NCI-H1417 treated with DMSO at 0.1 percent for 48 hours (cell line): ENCODE measurements at regions not wholly inside any gene's neighbourhood (a gene's known extent, or its start where the extent isn't known, plus 50 kb on each side); places are given as distances from the start of the nearest gene placed in this dataset.

Experiments
- DNase-seq: peaks from one replicate; lab custom pipeline; 2025; lab: John Stamatoyannopoulos, UW

DNA sequence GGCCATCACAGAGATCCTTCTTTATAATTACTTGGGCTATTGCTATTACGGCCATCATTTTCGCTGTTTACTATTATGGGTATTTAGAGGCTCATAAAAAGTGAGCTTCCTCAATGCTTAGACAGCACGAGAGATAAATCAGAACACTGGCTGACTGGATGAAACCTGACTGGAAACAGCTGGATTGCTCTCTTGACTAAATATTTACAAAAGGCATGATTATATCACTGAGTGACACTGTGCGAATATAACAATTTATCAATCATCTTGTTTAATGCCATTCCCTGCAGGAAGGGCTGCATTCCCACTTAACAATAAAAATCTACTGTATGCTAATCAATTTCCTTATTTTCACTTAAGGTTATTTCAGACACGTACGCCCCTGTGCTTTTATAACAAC is 260.1 kb upstream of the ARID1B start:
- peak; percentile 34 for DNase-seq

DNA sequence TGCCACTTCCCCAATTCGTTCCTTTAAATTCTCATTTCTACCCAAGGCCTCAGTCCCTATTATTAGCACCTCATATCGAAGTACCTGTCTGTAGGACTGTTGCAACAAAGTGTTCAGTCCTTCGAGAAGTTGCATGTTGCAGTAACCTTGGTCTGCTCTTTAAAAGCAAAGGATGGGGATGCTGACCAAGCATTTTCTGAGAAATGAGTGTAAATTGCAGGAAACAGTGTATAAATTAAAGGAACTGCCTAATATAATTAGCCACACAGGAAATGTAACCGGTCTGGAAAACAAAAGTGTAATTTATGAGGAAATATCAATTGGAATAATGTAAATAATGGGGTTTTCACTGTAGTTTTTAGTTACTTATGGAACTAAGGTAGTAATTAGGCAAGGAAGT is 261.9 kb upstream of the ARID1B start:
- no peak for DNase-seq

DNA sequence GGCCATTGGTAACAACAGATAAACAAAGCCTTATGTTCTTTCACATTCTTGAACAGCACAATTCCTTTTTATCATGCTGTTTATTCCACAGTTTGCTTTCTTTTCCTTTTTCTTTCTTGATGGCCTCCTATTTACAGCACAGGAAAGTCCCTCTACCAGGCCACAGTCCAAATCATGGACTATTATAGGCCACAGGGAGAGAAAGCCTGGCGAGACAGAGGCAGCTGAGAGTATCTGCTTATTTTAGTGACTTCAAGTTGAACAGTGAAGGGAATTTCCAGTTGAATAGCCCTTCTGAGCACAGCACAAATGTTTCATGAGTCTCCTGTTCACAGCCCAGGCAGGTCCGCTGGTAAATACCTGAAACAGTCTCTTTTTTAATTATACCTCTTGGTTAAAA is 263.7 kb upstream of the ARID1B start:
- no peak for DNase-seq

DNA sequence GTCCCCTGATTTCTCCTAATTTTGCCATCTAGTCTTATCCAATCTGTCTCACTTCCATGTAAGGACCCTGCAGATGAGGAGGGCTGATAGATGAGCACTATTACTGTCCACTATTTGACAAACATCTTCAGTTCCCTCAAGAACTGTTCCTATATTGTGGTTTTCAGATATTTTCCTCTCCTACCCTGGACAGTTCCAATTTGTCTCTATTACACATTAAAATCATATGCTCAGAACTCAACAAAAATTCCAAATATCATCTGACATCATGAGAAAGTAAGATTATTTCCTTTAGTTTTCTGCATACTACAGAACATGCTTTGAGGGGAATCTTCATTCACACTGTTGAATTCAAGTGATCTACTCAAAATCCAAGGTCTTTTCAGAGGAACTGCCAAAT is 265.6 kb upstream of the ARID1B start:
- DNase-seq, result no peak

DNA sequence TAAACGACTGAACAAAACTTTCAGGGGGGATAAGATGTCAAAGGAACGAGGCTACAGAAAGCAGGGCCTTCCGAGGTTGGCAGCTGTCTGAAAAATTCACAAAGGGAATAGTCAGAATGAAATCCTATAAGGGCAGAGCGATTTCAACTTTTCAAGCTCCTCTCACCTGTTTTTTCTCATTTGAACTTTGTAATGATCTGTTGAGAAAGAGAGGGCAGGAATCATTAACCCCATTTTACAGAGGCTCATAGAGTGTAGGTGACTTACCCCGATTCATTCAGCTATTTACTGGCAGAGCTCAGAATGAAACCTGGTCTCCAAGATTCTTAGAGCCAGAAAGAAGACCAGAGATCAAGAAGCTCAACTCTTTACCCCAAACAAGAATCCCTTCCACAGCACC is 266.1 kb upstream of the ARID1B start:
- no peak for DNase-seq

DNA sequence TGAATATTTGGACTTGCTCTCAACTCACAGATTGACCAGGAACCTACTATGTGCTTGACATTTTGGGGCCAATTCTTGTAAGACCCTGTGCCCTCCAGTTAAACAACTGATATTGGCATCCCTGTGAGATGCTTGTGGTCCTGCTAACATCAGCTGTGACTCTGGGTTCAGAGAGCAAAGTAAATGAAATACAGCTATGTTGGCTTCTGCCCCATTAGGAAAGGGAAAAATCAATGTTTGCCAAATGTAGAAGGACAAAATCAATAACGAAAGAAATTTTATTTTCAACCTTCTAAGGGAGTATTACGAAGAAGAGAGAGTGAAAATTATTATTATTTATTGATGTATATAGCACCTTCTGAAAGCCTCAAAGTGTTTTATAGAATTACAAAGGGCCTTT is 266.9 kb upstream of the ARID1B start:
- no peak for DNase-seq

DNA sequence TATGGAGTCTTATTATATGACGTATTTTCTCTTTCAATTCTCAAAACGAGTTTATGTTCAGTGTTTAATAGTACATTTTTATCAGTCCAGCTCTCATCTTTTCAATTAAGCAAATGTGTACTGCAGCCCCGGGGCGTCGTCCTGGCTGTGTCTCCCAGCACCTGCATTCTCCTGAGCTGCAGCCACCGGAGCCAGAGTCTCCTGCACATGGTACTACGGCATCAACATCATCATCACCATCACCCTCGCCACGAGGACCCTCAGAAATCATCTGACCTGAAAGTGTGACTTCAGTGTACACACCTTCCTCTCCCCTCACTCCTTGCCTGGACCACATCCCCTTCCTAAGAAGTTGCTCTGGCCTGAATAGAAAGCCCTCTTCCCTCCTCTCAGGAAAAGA is 267.7 kb upstream of the ARID1B start:
- no peak for DNase-seq

DNA sequence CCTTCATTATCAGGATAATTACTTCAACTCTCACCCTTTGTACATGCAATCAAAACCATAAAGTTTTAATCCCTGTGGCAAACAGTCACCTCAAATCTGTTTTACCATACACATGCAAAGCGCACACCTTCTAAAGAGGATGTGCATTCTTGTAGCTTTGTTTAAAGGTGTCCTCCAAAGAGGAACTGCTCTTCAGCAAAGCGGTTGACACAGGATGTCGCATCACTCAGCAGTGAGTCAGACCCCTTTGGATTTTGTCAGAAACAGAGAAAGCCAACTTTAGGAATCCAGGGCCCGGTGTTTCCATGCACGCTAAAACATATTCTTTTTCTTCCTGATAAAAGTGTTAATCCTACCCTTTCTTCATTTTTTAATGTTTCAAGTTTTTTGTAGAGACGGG is 268.3 kb upstream of the ARID1B start:
- no peak for DNase-seq

DNA sequence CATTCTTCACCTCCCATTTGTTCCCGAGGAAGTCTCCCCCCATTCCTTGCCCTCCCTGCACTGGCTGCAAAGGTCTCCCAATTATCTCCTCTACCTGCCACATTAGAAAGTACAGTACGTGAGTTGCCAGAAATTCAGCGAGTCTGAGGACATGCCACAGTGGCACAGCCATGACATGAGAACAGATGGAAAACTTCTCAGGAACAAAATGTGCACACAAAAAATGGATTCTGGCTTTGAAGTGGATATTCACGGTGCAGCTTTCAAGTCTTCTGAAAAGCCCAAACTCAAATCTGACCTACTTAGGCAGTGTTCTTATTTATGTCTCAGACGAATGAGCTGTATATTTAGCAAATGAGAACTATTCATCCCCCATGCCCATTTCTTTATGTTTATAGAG is 269.1 kb upstream of the ARID1B start:
- no peak for DNase-seq

DNA sequence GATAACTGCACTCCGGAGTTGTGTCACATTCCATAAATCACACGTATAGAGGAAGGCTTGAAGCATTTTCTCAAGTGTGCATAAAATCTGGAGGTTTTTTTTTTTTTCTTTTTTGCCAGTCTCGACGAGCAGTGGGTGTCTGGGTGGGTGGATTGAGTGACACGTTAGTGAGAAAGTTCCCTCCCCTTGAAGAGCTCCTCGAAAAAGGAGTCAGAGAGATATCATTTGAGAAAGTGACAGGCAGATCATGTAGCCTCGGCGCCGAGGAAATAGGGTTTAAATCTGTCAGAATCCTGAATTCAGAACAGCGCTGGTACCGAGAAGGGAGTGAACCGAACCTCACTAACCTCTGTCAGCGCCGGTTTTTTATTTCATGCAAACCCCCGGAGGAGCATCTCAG is 269.5 kb upstream of the ARID1B start:
- DNase-seq, result no peak

DNA sequence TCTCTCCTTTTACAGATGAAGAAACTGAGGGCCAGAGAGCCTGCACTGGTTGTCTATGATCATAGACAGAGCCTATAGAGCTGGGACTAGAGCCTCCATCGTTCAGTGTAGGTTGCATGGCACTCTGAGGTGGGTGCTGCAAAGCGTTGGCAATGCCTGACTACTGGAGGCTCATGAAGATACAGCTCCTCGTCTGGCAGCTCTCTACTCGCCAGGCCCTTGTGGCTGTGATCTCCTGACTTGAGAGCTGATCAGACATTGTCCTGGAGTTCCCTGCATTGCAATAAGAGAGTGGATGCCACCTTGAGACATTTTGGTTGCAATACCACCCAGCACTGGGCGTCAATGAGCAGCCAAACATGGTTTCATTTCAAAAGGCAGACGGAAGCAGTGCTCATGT is 270.1 kb upstream of the ARID1B start:
- no peak for DNase-seq

DNA sequence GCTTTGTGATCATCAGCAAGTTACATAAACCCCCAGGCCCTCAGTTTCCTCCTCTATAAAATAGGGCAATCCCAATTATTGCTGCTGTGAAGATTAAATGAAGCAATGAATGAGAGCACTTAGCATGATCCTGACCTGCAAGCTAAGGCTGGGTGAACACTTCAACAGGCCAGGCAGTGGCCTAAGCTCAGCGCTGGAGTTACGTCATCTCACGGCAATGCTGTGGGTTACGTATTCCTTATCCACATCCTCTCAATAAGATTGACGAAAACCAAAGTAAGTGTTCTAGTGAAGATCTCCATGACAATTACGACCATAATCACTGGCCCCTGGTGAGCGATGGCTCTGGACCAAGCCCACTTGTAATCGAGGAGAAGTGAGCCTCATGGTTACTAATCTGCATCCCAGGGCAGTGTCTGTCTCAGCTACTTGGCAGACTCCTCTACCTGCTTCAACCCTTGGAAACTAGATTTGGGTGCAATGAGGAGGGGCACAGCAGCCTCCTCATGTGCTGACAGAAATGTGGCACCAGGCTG is 274.1 kb upstream of the ARID1B start:
- no peak for DNase-seq

DNA sequence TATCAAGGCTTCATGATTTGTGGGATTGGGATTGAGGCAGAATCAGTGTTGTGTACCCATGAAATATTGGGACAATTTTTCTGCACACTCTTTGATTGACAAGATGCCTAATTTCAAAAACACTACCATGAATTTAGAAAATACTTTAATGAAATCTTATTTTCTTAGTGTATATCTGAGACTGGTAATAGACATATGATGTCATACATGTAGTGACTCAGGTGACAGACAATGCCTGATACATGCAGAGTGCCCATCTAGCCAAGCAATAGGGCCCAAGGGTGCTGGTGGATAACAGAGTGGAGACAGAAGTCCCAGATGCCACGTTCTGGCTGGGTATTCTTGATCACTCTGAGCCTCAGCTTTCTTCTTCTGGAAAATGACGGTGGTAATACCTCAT is 279.6 kb upstream of the ARID1B start:
- no peak for DNase-seq

DNA sequence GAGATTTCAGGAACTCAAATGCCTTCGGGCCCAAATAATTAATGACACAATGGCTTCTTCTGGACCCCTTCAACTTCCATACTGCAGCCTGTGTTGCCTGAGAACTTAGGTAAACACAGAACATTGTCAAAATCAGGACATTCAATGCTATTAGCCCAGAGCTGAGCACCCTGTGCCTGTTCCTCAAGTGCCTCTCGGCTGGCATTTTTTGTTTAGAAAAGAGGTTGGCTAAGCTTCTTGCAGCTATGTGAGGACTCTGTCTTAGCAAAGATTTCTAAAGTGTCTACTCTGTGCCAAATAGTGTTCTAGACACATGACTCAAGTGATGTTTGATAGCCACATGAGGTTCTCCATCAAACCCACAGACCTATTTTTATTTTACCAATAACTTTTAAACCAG is 289.3 kb upstream of the ARID1B start:
- no peak for DNase-seq

DNA sequence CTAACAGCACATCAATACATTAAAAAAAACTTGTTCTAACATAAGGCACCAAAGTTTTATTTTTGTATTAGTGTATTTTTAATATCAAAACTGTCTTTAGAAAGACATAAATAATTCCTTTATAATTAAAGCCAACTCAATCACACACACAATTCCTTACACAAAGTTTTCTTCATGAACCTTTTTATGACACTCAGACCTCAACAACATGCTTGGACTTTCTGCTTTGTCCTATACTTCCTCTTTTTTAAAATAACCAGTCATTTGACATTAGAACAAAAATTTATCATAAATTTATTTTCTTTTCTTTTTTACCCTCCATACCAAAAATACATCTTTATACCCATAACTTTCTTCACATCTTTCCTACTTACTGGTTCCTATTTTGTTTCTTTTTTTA is 292.0 kb upstream of the ARID1B start:
- DNase-seq, result no peak

DNA sequence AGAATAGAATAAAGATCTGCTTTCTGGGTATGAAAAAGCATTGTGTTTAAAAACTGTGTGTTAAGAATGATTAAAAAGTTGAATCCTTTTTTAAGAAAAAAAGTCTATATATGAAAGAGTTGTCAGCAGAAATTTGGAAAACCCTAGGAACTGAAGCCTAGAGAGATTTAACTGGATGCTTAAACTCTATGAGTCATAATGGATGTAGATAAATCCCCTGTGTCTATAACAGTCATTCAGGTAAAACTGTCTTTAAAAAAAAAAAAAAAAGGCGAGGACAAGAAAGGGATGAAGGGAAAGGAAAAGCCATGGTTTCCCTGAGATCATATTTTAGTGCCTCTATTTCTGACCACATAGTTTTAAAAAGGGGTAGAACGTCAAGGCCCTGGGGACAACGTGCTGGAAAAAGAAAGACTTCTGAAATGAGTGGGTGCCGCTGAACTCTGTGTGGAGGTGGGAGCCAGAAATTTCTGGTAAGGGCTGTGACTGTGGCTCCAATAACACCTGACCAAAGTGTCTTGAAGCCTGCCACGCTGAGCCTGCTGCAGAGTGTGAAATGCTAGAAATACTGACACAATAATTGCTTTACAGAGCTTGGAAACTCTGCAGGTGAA is 302.6 kb upstream of the ARID1B start:
- DNase-seq, result no peak

DNA sequence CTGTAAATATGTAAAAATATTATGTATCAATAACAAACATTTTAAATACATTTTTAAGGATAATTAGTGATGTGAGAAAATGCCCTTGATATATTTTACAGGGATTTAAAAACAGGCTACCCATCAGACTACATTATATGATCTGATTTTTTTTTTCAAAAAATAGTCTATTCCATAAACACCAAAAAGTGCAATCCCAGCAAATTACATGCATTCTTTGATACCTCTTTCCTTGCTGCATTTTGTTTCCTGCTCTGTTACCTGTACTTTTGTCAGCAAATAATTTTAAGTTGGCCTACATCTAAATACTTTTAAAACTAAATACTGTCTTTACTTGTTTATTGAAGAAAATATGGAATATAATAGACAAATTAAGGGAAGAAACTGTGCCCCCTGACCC is 306.2 kb upstream of the ARID1B start:
- no peak for DNase-seq

DNA sequence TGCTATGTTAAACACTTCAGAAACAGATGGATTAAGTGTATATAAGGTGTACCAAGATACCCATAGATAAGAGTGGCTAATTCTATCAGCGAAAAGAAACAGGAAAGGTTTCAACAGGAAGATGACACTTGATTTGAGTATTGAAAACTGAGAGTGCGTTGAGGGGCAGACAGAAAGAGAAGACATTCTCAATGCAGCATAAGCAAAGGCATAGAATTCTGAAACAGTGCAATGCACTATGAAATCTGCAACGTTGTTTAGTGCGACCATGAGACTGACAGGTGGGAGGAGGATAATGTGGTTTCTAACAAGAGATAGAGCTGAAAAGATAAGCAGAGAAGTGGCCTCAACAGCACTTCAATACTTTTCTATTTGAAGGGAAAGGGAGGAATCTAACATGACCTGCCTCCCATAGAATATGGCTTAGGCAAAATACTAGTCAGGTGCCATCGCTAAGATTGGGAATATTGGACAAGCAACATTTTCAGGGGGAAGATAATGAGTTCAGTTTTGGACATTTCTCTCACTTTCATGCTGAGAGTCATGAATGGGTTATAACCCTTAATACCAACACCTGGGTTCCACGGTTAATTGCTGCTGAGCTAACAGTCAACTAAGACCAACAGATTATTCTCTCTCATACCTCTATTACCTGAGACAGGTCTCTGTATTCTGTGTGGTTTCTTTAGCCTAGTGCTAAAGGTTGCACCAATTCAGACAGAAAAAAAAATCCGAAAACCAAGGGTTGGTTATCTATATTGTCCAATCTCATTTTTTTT is 312.9 kb upstream of the ARID1B start:
- no peak for DNase-seq

DNA sequence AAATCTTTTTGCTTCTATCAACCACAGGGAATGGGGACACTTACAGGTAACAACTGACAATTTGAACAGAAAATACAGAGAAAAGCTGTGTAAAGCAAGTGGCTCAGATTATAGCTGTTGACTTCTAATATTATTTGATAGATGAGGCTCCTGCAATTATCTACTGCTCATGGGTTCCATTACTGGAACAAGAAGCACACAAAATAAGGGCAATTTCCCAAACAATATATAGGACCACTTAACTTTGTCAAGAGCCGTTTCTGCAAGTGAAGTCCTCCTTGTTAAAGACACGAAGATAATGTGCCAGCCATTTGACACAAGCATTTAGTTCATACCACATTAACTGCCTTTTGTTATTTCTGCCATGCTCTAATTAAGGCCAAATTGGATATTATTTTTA is 315.5 kb upstream of the ARID1B start:
- peak; percentile 10 for DNase-seq

DNA sequence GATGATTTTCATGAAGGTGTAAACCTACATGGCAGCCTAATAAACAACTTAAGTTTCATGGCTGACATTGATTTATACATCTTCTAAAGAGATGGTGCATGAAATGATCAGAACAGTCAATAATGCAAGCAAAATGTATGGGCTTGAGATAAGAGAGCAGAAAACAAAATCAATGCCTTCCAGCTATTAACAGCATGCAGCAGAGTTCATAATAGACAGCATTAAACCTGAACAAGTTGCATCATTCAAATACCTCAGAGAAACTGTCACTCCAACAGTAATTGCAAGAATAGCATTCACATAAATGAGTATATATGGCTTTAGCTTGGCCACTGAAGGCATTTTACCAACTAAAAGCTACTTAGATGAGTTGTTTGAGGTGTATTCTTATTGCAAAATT is 319.6 kb upstream of the ARID1B start:
- no peak for DNase-seq

DNA sequence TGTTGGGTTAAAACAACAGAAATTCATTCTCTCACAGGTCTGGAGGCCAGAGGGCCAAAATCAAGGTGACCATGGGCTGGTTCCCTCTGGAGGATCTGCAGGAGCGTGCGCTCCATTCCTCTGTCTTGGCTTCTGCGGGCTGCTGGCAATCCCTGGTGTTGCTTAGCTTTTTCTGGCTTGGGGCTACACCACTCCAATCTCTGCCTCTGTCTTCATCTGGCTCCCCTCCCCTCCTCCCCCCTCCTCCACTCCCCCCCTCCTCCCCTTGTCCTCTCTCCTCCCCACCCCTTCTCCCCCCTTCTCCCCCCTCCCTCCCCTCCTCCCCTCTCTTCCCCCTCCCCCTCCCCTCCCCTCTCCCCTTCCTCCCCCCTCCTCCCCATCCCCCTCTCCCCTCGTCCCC is 321.3 kb upstream of the ARID1B start:
- DNase-seq, result no peak

DNA sequence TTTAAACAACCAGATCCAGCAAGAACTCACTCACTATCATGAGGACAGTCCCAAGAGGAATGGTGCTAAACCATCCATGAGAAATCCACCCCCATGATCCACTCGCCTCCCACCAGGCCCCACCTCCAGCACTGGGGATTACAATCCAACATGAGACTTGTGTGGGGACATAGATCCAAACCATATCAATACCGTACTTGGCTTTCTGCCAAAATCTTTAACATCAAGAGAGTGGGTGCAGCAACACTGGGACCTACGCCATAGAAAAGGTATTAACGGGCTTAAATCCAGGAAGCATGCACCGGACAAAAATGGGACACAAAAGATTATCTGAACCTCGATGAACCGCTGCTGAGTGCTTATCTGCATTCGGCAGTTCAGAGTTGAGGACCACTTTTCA is 322.3 kb upstream of the ARID1B start:
- DNase-seq, result no peak

DNA sequence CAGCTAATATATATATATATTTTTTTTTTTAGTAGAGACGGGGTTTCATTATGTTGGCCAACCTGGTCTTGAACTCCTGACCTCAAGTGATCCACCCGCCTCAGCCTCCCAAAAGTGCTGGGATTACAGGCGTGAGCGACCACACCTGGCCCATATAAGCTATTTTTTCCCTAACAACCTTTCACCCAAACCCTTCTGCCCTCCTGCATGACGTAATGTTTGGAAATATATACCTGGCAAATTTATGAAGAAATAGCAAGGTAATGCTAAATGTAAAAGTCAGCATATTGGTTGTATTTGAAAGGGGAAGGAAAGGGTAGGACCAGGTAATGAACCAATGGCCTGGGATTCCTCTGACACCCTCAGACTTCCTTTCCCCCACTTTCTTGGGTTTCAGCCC is 325.5 kb upstream of the ARID1B start:
- DNase-seq, result no peak

DNA sequence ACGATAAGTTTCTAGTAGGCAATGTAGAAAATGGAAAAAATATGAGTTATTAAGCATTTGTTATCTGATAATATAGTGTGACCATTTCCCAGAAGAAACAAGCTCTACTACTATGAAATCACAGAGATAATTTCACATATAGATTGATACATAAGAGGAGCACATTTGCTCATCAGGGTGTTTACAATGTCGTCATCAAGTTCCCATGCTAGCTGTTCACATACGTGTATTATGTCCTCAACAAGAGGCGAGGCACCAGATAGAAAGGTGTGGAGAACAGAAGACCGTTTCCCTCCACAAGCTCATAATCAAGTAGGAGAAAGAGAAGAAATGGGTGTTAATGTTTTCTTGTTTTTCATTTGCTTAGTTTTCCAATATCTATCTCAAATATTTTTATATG is 326.1 kb upstream of the ARID1B start:
- no peak for DNase-seq
